Left cardiac atrium (tissue), 4 donors: ENCODE measurements at regions not wholly inside any gene's neighbourhood (a gene's known extent, or its start where the extent isn't known, plus 50 kb on each side); places are given as distances from the start of the nearest gene placed in this dataset.
A peak's percentile ranks its signal among the peaks of the same experiment; 100 is the strongest.

Experiments
- ATAC-seq, 2 donors: fragments of 200-7000 bp; cut with Tn5 transposase; one replicate each; pipeline ENCODE4 v1.9.1; 2020; ENCODE audit warnings: mild to moderate bottlenecking in 2 of 2, moderate library complexity in 2 of 2
- DNase-seq: peaks from one replicate; pipeline ENCODE4 v3.0.0-alpha.2; 2020
- intact Hi-C, 2 donors: fragments of 100-400 bp; cut with DNase I; formaldehyde crosslinking; loops; one replicate each; pipeline versions ENCODE4 v1.14.1 to v1.15.1; 2022 to 2023
- donor health status: DM: no; HTN: yes; CAD: no.
- donor health status: DM: no; HTN: yes; CAD: no; lungs with severe emphysema.
- donor health status: DM: yes; HTN: yes; CAD: no.
- donor health status: Dilated cardiomyopathy.

DNA sequence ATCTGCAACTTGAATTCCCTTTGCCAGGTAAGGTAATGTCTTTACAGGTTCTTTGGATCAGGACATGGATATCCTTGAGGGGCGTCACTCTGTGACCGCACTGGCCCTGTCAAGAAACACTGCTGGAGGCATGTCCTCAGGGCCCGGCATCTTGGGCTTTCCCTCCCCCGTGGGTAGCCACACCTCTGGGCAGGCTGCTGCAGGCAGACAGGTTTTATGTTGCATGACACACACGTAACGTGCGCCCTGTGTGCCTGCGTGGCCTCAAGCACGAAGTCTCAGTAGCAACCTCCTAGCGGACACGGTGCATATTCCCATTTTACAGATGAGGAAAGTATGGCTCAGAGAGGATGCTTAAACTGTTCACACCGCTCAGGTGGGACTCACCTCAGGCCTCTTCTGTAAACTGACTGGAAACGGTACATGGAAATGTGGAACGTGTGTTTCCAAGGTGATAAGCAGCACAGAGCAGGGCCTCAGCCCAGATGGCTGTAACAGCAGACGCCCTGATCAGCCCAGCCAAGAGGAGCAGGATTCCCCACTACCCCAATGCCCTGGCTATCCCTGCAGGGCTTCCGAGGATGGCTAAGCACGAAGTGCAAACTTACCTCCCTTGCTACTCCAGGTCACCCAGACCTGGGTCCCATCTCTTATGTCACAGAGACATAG lies 553.6 kb downstream of the TCERG1L start:
- DNase-seq (no peak), ATAC-seq (no peak)
- intact Hi-C loops = no loop called here

GRCh38 chr10:130758529-130758928 lies 553.0 kb downstream of the TCERG1L start:
- intact Hi-C loops = no loop called here
- DNase-seq (no peak), ATAC-seq (no peak)

GRCh38 chr10:130761032-130761575 lies 550.4 kb downstream of the TCERG1L start:
- DNase-seq = no peak
- intact Hi-C loops = no loop called here
- ATAC-seq = no peak

DNA sequence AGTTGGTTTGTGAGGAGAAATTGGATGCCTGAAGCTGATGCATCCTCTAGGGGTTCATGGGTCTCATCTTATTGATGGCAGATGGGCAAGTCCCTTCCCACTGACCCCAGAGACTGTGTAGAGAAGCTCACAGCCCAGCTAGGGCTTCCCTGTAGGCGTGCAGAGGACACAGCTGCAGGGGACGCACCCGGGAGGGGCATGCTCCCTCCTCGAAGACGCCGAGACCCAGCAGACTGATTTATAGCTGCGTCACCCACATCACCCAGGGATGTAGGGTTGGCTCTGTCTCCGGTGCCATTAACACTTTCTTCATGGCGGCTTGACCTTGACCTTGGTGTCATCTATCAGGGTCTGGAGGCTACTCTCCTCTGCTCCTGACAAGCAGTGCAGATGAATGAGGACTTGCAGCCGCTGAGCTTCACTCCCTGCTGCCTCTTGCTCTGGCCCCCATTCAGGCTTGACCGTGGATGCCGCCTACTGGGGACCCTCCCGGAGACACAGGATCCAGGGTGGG lies 549.7 kb downstream of the TCERG1L start:
- DNase-seq = no peak
- intact Hi-C loops = no loop called here
- no peak for ATAC-seq

DNA sequence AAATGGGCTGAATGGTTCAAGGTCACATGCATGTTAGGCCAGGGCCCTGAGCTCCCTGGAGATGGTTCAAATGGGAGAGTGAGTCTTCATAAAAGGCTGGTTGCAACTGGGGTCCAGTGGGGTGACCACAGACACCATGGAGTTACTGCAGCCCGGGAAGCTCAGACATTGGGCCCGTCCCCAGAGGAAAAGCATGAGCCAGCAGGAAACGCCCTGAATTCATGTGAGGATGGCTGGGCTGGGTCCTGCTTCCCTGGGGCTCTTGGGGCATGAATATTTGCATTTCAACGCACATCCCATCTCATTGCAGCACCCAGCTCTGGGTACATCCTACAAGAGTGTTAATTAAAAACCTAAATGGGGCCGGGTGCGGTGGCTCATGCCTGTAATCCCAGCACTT lies 549.0 kb downstream of the TCERG1L start:
- intact Hi-C loops = no loop called here
- DNase-seq (no peak), ATAC-seq (no peak)

GRCh38 chr10:130763071-130763470 lies 548.5 kb downstream of the TCERG1L start:
- ATAC-seq = no peak
- no peak for DNase-seq
- intact Hi-C loops = no loop called here

DNA sequence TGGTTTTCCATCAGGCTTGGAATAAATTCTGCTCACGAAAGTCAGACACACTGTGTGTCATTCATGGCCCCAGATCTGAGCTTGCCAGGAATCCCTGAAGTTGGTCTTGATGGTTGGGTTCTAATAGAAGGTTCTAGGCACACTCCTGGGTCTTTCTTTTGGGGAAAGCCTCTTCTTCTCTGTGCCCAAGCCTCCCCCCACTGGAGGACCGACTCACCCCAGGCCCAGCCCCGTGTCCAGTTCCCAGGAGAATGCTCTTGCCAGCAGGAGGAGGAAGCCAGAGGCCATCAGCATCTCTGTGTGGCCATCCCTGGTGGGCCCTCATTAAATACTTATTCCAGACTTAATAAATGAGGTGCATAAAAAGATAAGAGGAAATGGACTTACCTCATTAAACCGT lies 548.0 kb downstream of the TCERG1L start:
- DNase-seq = no peak
- ATAC-seq = no peak
- intact Hi-C loops = no loop called here

GRCh38 chr10:130764651-130765050 lies 546.9 kb downstream of the TCERG1L start:
- no peak for ATAC-seq
- intact Hi-C loops = no loop called here
- peak; percentile 7 for DNase-seq

GRCh38 chr10:130766071-130766470 lies 545.5 kb downstream of the TCERG1L start:
- no peak for ATAC-seq
- DNase-seq = peak; percentile 3
- intact Hi-C loops = no loop called here

GRCh38 chr10:130767116-130767730 lies 544.3 kb downstream of the TCERG1L start:
- DNase-seq = no peak
- no peak for ATAC-seq
- intact Hi-C loops = no loop called here

DNA sequence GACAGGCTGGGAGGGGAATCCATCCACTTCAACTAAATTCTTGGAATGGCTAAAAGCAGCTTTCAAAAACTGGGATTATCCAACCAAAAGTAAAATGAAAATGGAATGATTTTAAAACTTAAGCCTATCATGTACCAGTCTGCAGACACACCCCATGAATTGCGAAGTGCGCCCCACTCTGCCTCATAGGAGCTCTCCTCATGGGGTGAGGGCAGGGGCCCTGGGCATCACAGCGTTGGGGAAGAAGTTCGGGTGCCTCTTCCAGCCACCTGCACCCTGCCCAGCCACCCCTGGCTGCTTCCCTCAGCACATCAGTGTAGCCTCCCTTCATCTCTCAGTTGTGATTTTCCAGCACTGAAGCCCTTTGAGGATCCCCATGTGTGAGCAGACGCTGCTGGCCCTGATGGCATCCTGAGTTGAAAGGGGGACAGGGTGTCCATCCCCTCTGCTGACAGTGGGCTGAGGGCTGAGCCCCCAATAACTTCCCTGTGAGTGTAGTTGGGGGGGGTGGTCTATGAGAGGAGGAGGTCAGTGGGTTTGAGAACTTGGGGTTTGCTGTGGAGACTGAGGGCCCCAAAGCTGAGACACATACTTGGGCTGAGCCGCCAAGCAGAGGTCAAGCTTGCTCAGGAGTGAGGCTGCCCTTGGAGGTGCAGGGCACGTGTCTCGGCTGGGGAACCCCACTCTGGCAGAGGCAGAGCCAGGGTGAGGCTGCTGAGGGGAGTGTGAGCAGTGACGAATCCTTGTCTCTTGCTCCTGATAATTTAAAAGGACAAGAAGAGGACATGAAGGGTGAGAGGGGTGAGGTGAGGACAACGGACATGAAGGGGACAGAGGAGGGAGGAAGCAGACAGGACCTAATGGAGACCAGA lies 542.1 kb downstream of the TCERG1L start:
- ATAC-seq (no peak), DNase-seq (no peak)
- intact Hi-C loops = no loop called here

DNA sequence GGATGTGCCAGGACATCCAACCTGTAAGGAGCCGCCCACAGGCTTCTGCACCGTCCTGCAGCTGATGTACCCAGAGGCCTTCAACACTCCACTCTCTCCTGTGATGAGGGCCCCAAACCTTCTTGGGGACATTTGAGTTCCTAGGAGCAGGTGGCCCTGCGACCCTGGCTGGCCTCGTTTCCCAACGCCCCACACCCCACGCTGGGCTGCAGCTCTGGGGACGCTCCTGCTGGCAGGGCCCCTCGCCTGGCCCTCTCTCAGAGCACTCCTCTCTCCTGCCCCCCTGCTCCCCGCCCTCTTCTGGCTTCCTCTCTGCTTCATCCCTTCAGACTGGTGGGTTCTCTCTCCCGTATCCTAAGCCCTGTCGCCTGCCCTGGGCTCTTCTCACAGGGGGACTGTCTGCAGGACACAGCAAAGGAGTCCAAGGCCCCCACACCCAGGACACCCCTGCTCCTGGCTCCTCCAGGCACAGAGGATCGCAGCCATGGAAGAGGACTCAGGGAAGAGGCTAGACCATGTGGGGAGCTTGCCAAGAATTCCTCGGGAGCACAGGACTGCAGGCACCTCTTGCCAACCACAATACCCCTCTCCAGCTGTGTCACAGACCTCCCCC lies 541.4 kb downstream of the TCERG1L start:
- intact Hi-C loops = no loop called here
- ATAC-seq = no peak

GRCh38 chr10:130771491-130771946 lies 540.0 kb downstream of the TCERG1L start:
- intact Hi-C loops = no loop called here

More for the DNA sequence above, 541.4 kb downstream of the TCERG1L start:
- DNase-seq = no peak

GRCh38 chr10:130772056-130772455 lies 539.5 kb downstream of the TCERG1L start:
- ATAC-seq (no peak), DNase-seq (no peak)
- intact Hi-C loops = no loop called here

More at GRCh38 chr10:130771491-130771946, 540.0 kb downstream of the TCERG1L start:
- DNase-seq (no peak), ATAC-seq (no peak)

- no peak for ATAC-seq
These were observed 538.8 kb downstream of the TCERG1L start for GRCh38 chr10:130772676-130773075.

DNA sequence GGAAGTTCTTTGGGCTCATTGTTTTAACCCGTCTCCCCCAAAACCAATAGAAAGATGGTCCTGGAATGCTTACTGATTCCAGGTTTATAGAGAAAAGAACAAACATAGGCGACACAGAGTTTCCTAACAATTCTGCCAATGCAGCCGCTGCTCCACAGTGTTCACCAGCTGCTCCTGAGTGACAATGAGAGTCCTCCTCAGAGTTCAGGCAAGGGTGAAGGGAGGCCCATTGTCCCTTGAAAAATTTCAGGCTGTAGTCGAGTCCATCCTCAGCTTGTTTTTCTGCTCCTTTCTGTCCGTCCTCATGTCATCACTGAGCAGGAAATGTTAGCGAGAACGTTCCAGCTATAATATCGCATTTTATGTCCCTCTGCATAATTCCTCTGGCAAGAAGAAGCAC lies 537.6 kb downstream of the TCERG1L start:
- no peak for ATAC-seq
- no peak for DNase-seq
- intact Hi-C loops = no loop called here

More at GRCh38 chr10:130772676-130773075, 538.8 kb downstream of the TCERG1L start:
- intact Hi-C loops = no loop called here
- no peak for DNase-seq

GRCh38 chr10:130774871-130775270 lies 536.6 kb downstream of the TCERG1L start:
- intact Hi-C loops = no loop called here
- DNase-seq (no peak), ATAC-seq (no peak)

DNA sequence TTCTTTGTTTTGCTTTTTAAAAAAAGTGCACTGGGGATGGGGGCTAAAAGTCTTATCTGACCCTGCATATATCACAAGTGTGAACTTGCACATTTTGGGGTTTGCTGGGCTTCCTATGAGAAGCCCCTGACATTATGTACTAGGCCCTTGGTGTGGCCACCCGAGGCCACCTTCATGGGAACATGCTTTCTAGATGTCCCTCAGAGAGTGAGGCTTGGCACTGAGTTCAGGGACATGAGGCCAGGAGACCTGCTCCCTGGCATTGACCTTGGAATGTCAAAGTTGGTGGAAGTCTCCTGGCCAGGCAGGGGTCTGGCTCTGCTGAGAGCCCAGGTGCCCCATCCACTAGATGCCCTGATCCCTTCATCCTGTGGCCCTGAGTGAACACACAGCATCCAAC lies 536.2 kb downstream of the TCERG1L start:
- no peak for ATAC-seq
- DNase-seq = no peak
- intact Hi-C loops = no loop called here

DNA sequence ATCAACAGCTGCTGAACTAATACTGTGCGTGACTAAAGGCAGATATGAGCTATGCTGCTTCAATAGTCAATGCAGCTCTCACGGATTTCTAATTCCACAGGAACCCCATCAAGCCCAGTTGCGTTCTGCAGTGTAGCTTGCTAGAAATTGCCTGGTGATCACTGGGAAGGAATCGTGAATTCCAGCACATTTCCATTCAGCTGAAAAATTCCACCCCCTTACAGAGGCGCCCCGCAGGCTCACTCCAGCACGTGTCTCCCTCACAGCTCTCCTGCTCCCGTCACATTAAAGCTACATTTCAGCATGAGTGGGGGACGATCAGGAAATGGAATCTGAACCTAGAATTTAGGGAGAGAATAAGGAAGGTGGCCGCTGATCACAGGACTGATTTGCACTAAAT lies 534.8 kb downstream of the TCERG1L start:
- ATAC-seq (no peak), DNase-seq (no peak)
- intact Hi-C loops = no loop called here
